ENCODE measurements at regions not wholly inside any gene's neighbourhood (a gene's known extent, or its start where the extent isn't known, plus 50 kb on each side); places are given as distances from the start of the nearest gene placed in this dataset.

DNA sequence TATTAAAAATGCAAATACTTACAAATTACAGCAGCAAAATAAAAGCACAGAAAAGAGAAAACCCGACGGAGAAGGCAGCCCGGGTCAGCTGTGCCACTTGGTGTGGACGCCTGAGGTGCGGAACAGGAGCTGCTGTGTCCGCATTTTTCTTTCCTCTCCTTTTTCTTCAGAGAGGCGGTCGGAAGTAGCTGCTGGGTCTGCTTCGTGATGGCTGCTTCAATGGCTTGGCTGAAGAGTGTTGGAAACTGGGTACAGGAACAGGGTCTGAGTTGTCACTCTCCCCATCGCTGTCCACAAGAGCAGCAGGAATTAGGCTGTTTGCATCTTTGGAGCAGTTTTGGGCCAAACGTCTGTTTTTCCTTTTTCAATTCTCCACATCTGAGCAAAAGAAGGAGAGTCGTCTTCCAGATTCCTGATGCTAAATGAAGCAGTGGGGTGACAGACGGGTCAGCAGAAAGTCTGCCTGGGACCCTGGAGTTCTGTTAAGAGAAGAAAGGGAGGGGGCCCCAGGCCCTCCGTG, 53.5 kb upstream of the ARL8B start:
- intact Hi-C loops (cut with micrococcal nuclease): no loop called here

DNA sequence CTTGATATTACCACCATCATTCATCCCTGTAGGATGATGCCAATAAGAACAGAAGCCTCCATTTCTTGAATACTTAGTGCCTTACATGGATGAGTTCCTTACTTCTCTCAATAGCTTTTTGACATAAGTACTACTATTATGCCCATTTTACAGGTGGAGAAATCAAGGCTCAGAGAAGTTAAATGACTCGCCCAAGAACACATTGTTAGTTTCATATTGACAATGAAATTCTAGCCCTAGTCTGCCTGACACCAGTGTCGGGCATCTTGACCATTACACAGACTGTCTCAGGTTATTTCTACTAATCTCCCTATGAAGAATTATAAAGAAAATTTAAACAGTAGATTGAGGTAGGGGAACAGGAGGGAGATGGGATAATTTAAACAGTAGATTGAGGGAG, 52.5 kb upstream of the ARL8B start:
- intact Hi-C loops (cut with micrococcal nuclease): no loop called here

DNA sequence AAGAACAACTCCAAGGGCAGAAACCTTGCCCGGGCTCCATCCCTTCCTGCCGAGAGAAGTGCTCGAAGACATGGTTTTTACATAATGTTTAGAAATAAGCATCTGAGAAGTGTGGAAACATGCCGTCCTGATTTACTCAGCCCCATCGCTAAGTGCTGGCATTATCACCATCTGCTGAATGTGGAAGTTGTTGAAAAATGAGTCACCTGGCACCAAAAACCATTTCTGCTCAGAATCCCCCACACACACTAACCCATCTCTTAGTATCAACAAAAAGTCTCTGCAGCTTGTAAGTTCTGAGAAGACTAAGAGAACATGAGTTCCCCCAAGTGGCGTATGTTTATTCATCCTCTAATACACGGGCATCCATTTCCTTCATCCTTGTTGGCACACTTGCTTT, 51.0 kb upstream of the ARL8B start:
- intact Hi-C loops (cut with micrococcal nuclease): no loop called here

DNA sequence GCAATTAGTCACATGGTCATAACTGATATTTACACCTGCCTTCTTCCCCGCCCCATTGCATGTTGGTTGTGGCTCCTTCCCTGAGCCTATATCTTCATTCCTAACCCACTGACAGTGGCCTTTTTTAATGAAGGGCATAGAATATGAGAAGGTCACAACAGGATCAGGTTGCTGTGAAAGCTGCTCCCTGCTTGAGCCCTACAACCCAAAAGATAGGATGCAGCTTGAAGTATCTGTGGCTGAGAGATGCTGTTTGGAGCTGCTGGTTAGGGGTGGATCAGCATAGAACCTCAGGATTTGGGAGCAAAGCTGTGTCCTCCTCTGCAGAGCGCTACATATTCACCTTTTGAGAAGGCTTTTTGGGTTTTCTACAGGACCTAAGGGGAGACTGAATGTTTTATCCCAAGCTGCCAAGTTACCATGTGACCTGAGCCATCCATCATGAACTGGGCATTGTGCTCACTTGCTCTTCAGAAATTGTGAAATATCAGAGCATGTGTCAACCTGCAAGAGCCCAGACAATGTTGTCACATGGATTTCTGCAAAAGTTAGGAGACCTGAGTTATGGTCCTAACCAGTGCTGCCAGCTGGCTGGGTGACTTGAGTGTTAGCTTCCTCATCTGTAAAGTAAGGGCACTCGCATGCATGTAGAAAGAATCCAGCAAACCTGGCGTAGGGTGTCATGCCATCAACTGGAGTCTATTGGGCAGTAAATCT, 49.8 kb upstream of the ARL8B start:
- intact Hi-C loops (cut with micrococcal nuclease): no loop called here
